Testis (tissue), 2 donors: ENCODE measurements at regions not wholly inside any gene's neighbourhood (a gene's known extent, or its start where the extent isn't known, plus 50 kb on each side); places are given as distances from the start of the nearest gene placed in this dataset.

Source experiments
- DNase-seq: peaks from one replicate; pipeline ENCODE4 v3.0.0-alpha.2; 2019
- H3K27ac ChIP-seq, 2 donors: fragments of 200-600 bp; sonication (generic); one replicate each; pipeline ENCODE4 v1.5.1; 2019
- H3K27me3 ChIP-seq: fragments of 200-600 bp; sonication (generic); one replicate; pipeline ENCODE4 v1.5.1; 2019
- H3K36me3 ChIP-seq: fragments of 200-600 bp; sonication (generic); one replicate; pipeline ENCODE4 v1.5.1; 2017; ENCODE audit warnings: low read depth; ENCODE audit errors: missing control alignments
- H3K4me1 ChIP-seq: fragments of 200-600 bp; sonication (generic); one replicate; pipeline ENCODE4 v1.5.1; 2019
- H3K4me3 ChIP-seq, 2 donors: fragments of 200-600 bp; sonication (generic); one replicate each; pipeline ENCODE4 v1.5.1; 2017 to 2019
- H3K9me3 ChIP-seq: fragments of 200-600 bp; sonication (generic); one replicate; pipeline ENCODE4 v1.5.1; 2017
- CTCF ChIP-seq, 3 experiments: fragments of 450-650 bp in 2 of 3; fragments of 200-600 bp in 1 of 3; sonication (generic) in 1 of 3; IDR thresholded peaks; one replicate each; pipeline ENCODE4 v1.5.1; 2016 to 2019; ENCODE audit warnings: antibody characterized with exemption in 3 of 3, mild to moderate bottlenecking in 2 of 3, moderate library complexity in 1 of 3
- POLR2A ChIP-seq: fragments of 450-650 bp; IDR thresholded peaks from one replicate; pipeline ENCODE4 v1.6.1; 2017; ENCODE audit warnings: antibody characterized with exemption, mild to moderate bottlenecking, moderate library complexity
- WGBS, 2 donors: methylation state at CpG; one replicate each; pipeline ENCODE4 v1.1.5; 2018; 5-methylcytosine and 5-hydroxymethylcytosine counted together
- intact Hi-C: fragments of 100-400 bp; cut with DNase I; formaldehyde crosslinking; loops from one replicate; pipeline ENCODE4 v1.15.1; 2023; ENCODE audit warnings: low total_unique reads

- no peaks in the 10 kb centered on the region for H3K27me3 ChIP-seq
- intact Hi-C loops: no loop called here
- WGBS, 2 donors: 93% methylated on average over 5 of the region's 5 CpGs
Measured at GRCh38 chr4:96766359-96766758, 926.5 kb downstream of the PDHA2 start.

GRCh38 chr4:96767815-96768480 lies 928.1 kb downstream of the PDHA2 start:
- H3K9me3 ChIP-seq: no peaks in the 10 kb centered on the region
- no peak for DNase-seq
- no peaks in the 10 kb centered on the region for H3K36me3 ChIP-seq
- TF ChIP-seq POLR2A (no peak), CTCF (IDR thresholded peaks at IDR 0.05) (no peak)
- no peaks in the 10 kb centered on the region for H3K27me3 ChIP-seq
- no peak overlapping the region for H3K27ac ChIP-seq
- WGBS, 2 donors: 92 to 96% methylated on average over 5 of the region's 5 CpGs
- no peaks in the 10 kb centered on the region for H3K4me1 ChIP-seq
- intact Hi-C loops: no loop called here
- no peak overlapping the region for H3K4me3 ChIP-seq

More at GRCh38 chr4:96766359-96766758, 926.5 kb downstream of the PDHA2 start:
- Histone ChIP-seq H3K27ac (no peak overlapping the region), H3K4me1 (no peaks in the 10 kb centered on the region), H3K9me3 (no peaks in the 10 kb centered on the region), H3K4me3 (no peak overlapping the region), H3K36me3 (no peaks in the 10 kb centered on the region)
- no peak for DNase-seq
- no peak for TF ChIP-seq POLR2A

GRCh38 chr4:96775501-96775900 lies 935.6 kb downstream of the PDHA2 start:
- 93 to 97% methylated on average over 2 of the region's 2 CpGs for WGBS, 2 donors
- DNase-seq: no peak
- Histone ChIP-seq H3K36me3 (no peaks in the 10 kb centered on the region), H3K27me3 (no peaks in the 10 kb centered on the region), H3K27ac (no peak overlapping the region), H3K9me3 (no peaks in the 10 kb centered on the region), H3K4me1 (no peaks in the 10 kb centered on the region), H3K4me3 (no peak overlapping the region)
- intact Hi-C loops: no loop called here
- TF ChIP-seq CTCF (IDR thresholded peaks at IDR 0.05) (no peak), POLR2A (no peak)

DNA sequence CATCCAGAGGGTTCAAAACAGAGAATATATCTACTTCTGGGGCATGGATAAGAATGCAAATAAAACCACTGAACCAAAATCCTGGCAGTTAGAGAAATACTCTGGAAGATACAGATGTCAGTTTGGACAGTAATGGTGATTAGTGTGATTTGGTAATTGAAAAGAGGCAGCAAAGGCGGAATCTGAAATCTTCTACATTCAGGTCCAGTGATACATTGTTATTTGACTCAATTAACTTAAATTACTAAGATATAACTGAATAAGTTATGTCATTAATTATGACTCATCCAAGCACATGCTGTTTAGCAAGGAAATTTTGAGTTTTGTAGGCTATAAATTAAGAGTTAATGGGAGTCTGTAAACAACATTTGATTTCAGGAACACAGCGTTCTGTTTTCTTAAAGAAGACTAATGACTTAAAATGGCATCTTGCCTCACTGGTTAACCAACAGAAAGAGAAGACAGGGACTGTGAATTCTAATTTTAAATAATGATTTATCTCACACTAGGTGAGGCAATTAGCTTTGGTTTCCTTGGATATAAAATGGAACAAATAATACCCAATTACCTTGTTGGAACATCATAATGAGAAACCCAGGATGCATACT lies 937.1 kb downstream of the PDHA2 start:
- TF ChIP-seq CTCF (IDR thresholded peaks at IDR 0.05) (no peak), POLR2A (no peak)
- no peak overlapping the region for H3K27ac ChIP-seq
- WGBS, 2 donors: 48 to 62% methylated on average over 2 of the region's 2 CpGs
- no peaks in the 10 kb centered on the region for H3K4me1 ChIP-seq
- no peak overlapping the region for H3K4me3 ChIP-seq
- H3K27me3 ChIP-seq: no peaks in the 10 kb centered on the region
- no peak for DNase-seq
- H3K36me3 ChIP-seq: no peaks in the 10 kb centered on the region
- no peaks in the 10 kb centered on the region for H3K9me3 ChIP-seq
- intact Hi-C loops: no loop called here

- H3K36me3 ChIP-seq: no peaks in the 10 kb centered on the region
- no peak overlapping the region for H3K4me3 ChIP-seq
- no peak for TF ChIP-seq CTCF (IDR thresholded peaks at IDR 0.05)
- no peak for TF ChIP-seq POLR2A
- no peak for DNase-seq
- H3K4me1 ChIP-seq: no peaks in the 10 kb centered on the region
- H3K27me3 ChIP-seq: no peaks in the 10 kb centered on the region
- WGBS, 2 donors: 75 to 89% methylated on average over 4 of the region's 4 CpGs
- no peaks in the 10 kb centered on the region for H3K9me3 ChIP-seq
- H3K27ac ChIP-seq: no peak overlapping the region
- intact Hi-C loops: no loop called here
Measured at GRCh38 chr4:96784336-96784735, 944.4 kb downstream of the PDHA2 start.
